ENCODE measurements at regions not wholly inside any gene's neighbourhood (a gene's known extent, or its start where the extent isn't known, plus 50 kb on each side); places are given as distances from the start of the nearest gene placed in this dataset.

GRCh38 chr15:93942269-93942694 is 289.1 kb upstream of the MCTP2 start:
- TF ChIP-seq CTCF (IDR thresholded peaks at IDR 0.05 in 8 of 11, conservative IDR thresholded peaks at IDR 0.05 in 3 of 11), result no peak
- no peak for TF ChIP-seq POLR2A (IDR thresholded peaks at IDR 0.05)
- no peak for TF ChIP-seq POLR2AphosphoS5 (IDR thresholded peaks at IDR 0.05)

Data from spleen (tissue), 7 donors.